ENCODE measurements at regions not wholly inside any gene's neighbourhood (a gene's known extent, or its start where the extent isn't known, plus 50 kb on each side); places are given as distances from the start of the nearest gene placed in this dataset.

DNA sequence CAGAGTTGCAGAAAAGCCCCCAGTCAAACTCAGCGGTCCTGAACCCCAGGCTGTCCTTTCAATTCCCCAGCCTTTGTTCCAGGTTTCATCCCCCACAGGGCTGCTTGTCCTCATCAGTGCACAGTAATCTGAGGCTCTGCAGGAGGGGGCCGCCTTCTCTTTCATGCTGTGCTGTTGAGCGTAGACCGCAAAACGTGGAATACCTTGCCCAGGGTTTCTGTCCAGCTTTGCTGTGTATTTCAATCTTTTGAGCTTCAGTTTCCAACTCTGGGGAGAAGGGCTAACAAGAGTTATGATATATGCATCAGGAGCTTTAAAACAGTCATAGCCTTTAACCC, 64.8 kb downstream of the FAM43A start:
- Histone ChIP-seq H3K79me2 (ENCODE audit: insufficient read depth, low read length) (no peaks in the 10 kb centered on the region), H3K27ac (ENCODE audit: insufficient read length, low read depth, low read length) (no peak overlapping the region), H2AK5ac (ENCODE audit: insufficient read length, low read length) (no peak overlapping the region), H3K4ac (ENCODE audit: low read depth, low read length) (no peak overlapping the region), H4K8ac (replicated peaks; ENCODE audit: insufficient read length, low read depth, low read length) (no peak overlapping the region), H3K9me3 (ENCODE audit: control insufficient read depth, low read depth, low read length) (no peaks in the 10 kb centered on the region), H3K14ac (ENCODE audit: insufficient read depth, low read length) (no peak overlapping the region), H3K4me1 (ENCODE audit: insufficient read depth, low read length) (peaks cover 14% of the 10 kb centered on the region; the same call in 1 of the 2 replicates), H2BK120ac (ENCODE audit: low read depth, low read length, poor library complexity, severe bottlenecking) (no peak overlapping the region), H2BK12ac (ENCODE audit: insufficient read length, low read depth, low read length) (no peak overlapping the region), H4K91ac (ENCODE audit: insufficient read length, low read depth, low read length) (no peak overlapping the region), H2BK20ac (ENCODE audit: low read depth, low read length, poor library complexity, severe bottlenecking) (no peak overlapping the region), H4K20me1 (ENCODE audit: control insufficient read depth, insufficient read depth, insufficient read length) (no peaks in the 10 kb centered on the region), H3K18ac (ENCODE audit: insufficient read length, low read depth, low read length) (no peak overlapping the region), H3K56ac (ENCODE audit: insufficient read length, low read depth, low read length) (no peak overlapping the region), H3K23me2 (ENCODE audit: insufficient read length, low read depth, low read length, poor library complexity, severe bottlenecking) (no peaks in the 10 kb centered on the region), H2BK5ac (ENCODE audit: insufficient read length, low read length) (no peak overlapping the region), H3K27me3 (ENCODE audit: insufficient read depth, low read length) (no peaks in the 10 kb centered on the region), H3K4me2 (ENCODE audit: insufficient read depth, insufficient read length, low read length) (no peak overlapping the region), H3K9ac (ENCODE audit: extremely low read depth, insufficient read length, low read length) (no peak overlapping the region), H3T11ph (ENCODE audit: low read length) (no peak overlapping the region), H4K5ac (ENCODE audit: insufficient read length, low read depth, low read length) (no peak overlapping the region), H2BK15ac (ENCODE audit: low read depth, low read length) (no peak overlapping the region), H3K23ac (ENCODE audit: insufficient read length, low read depth, low read length) (no peak overlapping the region), H2AFZ (ENCODE audit: low read length) (no peak overlapping the region), H3K79me1 (ENCODE audit: insufficient read depth, low read depth, low read length, poor library complexity, severe bottlenecking) (no peaks in the 10 kb centered on the region)
- no peak for TF ChIP-seq CTCF (conservative IDR thresholded peaks at IDR 0.05)
- DNase-seq, result peak; percentile 38
- Mint-ChIP-seq H3K27ac (peak overlapping the region in 1 of 3 experiments; percentile 91; a peak in 1 of 7 replicates), H3K4me1 (peaks cover 42 to 52% of the 10 kb centered on the region in 2 experiments), H3K4me3 (peak overlapping the region in 1 of 2 experiments; percentile 6; a peak in 2 of 5 replicates), H3K36me3 (ENCODE audit: insufficient read depth in 1 of 3, low read depth in 3 of 3) (no peaks in the 10 kb centered on the region; a peak in 2 of 7 replicates), H3K9me3 (no peaks in the 10 kb centered on the region), H3K27me3 (ENCODE audit: low read depth) (peaks cover 12% of the 10 kb centered on the region; the same call in 1 of the 2 replicates)
- no CpG with 5 or more reads among the region's 5 CpGs for WGBS (ENCODE audit: extremely low coverage, insufficient read length, low lambda C conversion rate)
